HG02885 (cell line): ENCODE measurements at regions not wholly inside any gene's neighbourhood (a gene's known extent, or its start where the extent isn't known, plus 50 kb on each side); places are given as distances from the start of the nearest gene placed in this dataset.
A peak's percentile ranks its signal among the peaks of the same experiment; 100 is the strongest.

ENCODE experiments used
- ATAC-seq: cut with Tn5 transposase; IDR thresholded peaks from one replicate; pipeline ENCODE4 v1.9.1; 2021; ENCODE audit warnings: mild to moderate bottlenecking; ENCODE audit not compliant: unreplicated experiment, poor library complexity

DNA sequence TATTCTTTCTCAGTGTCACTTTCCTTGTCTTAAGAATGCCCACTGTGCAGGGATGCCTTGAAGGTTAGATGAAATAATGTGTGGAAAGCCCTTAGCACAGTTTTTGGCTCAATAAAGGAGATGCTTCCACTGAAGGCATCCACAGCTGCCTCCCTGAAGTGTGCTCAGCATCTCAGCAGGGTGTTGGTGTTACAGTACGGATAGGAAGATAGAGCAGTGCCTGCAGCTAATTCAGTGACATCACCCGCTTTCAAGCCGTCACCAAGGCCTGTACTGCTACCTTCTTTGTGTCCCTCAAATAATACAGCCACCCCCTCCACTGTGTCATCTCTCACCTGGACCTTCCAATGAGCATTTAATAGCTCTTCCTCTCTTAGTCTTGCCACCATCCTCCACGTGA, 59.0 kb downstream of the NDUFS5 start:
- ATAC-seq, result no peak

DNA sequence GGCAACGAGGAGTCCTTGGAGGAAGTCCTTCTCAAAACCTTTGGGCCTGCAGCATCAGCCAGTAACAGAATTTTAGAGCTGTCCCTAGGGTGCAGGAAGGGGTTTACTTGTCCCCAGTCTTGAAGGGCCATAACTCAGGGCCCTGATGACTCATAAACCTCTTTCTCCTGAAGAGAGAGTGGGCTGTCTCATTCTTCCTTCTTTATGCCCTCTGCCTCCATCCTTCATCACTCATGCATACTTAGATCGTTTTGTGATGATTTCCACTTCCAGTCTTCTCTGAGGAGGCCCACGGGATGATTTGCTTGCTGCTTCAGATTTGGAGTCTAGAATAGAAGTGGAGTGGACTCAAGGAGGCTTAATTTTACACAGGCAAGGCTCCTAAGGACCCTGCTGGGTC, 60.2 kb downstream of the NDUFS5 start:
- ATAC-seq, result no peak

GRCh38 chr1:39086865-39087409, 60.8 kb downstream of the NDUFS5 start:
- no peak for ATAC-seq

- ATAC-seq, result no peak
Measured at GRCh38 chr1:39087435-39087834, 61.3 kb downstream of the NDUFS5 start.

GRCh38 chr1:39088658-39089057, 62.5 kb downstream of the NDUFS5 start:
- no peak for ATAC-seq

GRCh38 chr1:39089931-39090521, 63.9 kb downstream of the NDUFS5 start:
- no peak for ATAC-seq

- ATAC-seq, result no peak
Measured at GRCh38 chr1:39090757-39091380, 64.7 kb downstream of the NDUFS5 start.

- no peak for ATAC-seq
Measured at GRCh38 chr1:39091845-39092645, 65.9 kb downstream of the NDUFS5 start.

DNA sequence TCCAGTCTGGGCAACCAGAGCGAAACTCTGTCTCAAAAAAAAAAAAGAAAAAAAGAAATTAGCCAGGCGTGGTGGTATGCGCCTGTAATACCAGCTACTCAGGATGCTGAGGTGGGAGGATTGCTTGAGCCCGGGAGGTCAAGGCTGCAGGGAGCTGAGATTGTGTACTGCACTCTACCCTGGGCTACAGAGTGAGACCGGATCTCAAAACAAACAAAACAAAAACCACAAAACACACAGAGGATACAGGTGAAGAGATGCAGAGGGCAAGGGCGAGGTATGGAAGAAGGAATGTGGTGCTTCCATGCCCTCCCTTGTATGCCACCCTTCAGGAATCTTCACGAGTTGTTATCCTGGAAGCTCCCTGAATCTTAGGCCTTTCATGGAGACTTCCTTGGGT, 68.5 kb downstream of the NDUFS5 start:
- no peak for ATAC-seq

DNA sequence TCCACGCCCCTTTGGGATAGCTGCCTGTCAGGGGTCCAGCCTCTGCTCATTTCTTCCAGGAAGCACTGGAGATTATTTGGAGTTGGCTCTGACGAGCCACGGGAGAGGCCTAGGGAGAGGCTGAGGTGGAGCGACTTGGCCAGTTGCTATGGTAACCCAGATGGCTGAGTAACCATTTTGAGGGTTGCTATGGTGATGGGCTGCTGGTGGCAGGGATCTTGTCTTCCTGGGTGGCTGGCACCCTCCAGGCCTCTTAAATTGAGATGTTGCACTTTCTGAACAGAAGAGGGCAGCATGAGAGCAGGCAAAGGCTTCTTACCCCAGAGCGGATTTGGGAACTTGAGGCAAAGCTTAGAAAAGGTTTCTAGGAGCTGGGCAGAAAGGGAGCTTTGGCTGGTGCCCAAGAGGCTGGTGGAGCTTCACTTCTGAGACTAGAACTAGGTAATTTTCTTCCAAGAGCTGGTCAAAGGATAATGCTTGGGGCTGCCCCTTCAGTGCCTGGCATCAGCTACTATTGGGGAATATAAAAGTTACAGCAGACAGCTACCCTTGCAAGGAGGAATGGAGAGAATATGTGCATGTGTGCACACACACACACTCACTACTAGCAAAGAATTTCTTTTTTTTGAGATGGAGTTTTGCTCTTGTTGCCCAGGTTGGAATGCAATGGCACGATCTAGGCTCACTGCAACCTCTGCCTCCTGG, 72.5 kb downstream of the NDUFS5 start:
- ATAC-seq, result no peak

GRCh38 chr1:39102537-39103327, 76.6 kb downstream of the NDUFS5 start:
- ATAC-seq, result no peak

- ATAC-seq, result no peak
Measured at GRCh38 chr1:39103328-39104157, 77.4 kb downstream of the NDUFS5 start.

DNA sequence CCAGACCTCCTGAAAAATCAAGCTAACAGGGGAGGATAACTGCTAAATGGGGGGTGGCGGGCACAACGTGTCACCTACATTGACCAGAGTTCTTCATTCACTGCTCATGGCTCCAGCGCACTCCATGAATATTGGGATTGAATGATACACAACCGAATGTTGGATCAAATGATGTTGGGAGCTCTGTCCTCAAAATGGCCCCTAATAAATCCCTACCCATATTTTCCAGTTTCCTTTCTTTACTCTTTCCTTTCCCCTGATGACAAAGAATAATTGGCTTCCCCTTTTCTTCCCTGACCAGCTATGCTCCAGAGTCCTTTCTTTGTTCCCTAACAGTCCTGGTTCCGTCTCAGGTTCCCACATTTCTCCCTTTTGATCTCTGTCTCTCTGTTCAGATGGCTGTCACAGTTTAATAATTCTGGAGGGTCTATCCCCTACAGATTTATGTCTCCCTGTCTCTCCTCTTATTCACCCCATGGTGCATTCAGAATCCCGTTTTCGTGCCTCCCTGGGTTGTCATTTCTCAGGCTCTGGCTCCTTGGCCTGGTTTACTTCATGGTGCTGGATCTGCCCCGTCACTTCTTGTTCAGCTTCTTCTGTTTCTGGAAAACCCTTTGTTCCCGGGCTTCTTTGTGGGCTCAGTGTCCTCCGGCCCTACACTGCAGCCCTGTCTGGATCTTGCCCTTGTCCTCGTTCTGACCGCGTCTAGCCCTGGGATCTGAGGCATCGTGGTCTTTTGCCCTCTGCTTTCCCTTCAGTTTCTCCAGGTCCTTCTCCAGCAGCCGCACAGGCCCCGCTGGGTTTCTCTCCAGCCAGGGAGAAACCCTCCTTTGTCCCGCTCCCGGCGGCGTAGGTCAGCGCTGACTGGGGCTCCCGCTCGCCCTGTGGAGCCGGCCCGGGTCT, 78.3 kb downstream of the NDUFS5 start:
- no peak for ATAC-seq

- ATAC-seq, result peak; percentile 63
Measured at GRCh38 chr1:39105061-39105840, 79.1 kb downstream of the NDUFS5 start.

DNA sequence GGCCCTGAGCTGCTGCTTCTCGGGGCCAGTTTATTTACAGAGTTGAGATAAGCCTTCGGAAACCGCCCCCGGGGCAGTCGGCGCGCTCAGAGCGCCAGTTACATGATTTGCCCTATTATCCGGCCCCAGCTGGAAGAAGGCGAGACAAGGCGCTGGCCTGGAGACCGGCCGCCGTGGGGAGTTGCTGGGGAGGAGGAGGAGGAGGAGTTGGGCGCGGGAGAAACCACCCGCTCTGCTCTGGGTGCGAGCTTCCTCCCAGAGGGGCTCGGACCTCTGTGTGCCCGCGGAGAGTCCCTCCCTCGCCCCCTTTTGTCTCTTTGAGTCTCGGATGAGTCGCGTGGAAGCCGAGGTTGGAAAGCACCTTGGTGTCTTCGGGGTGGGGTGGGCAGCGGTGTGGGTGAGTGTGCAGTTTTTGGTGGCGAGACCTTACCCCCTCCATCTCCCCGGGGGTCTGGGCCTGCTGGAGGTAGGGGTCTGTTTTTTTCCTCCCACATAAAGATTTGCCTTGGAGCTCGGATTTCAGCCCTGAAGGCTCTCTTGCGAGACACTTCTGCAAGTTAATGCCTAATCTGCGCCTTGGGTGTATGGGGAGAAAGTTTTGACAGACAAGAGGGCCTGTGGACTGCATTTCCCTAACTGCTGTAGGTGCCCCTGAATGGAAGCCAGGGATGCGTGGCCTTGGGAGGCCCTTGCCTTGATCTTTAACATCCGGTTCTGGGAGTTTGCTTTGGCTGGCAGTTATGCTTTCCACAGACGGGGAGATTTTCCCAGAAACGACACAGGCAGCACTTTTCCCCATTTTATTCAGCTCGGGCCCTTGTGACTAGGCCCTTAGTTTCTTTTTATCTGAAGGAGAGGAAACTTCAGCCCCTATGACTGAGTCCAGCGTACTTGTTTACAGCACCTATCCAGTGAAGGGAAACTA, 80.0 kb downstream of the NDUFS5 start:
- peak; percentile 25 for ATAC-seq

DNA sequence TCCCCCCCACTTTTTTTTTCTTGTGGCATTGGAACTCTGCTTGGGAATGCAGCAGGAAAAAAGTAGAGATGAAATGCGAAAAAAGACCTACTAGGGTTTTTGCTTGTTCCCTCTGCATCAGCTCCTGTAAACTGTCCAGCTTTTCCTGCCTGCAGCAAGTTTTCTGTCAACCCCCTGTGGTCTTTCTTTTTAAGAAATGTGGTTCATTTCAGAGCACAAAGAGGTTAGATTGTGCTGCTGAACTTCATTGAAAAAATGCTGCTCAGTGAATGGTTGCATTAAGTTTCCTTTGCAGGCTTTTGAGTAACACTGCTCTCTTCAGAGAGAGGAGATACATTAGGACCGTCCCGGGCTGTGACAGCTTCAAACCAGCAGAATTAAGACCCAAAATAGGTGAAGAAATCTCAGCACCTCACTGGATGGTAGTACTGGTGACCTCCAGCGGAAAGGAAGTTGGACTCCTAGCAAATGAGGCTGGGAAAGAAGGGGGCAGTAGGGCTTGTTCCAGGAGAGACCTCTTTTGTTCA, 80.7 kb downstream of the NDUFS5 start:
- no peak for ATAC-seq
